Parathyroid adenoma (tissue), 2 donors: ENCODE measurements at regions not wholly inside any gene's neighbourhood (a gene's known extent, or its start where the extent isn't known, plus 50 kb on each side); places are given as distances from the start of the nearest gene placed in this dataset.

ENCODE experiments used
- H2AFZ ChIP-seq: fragments of 300-600 bp; sonication (generic); one replicate; pipeline ENCODE4 v1.7.0; 2017; ENCODE audit warnings: antibody characterized with exemption, mild to moderate bottlenecking
- H3K27ac ChIP-seq: fragments of 300-600 bp; sonication (generic); one replicate; pipeline ENCODE4 v1.7.0; 2017
- H3K27me3 ChIP-seq: fragments of 300-600 bp; sonication (generic); one replicate; pipeline ENCODE4 v1.7.0; 2017; ENCODE audit warnings: low read length; ENCODE audit not compliant: control insufficient read depth, insufficient read depth
- H3K36me3 ChIP-seq: fragments of 300-600 bp; sonication (generic); one replicate; pipeline ENCODE4 v1.7.0; 2017; ENCODE audit warnings: low read length; ENCODE audit not compliant: control insufficient read depth, insufficient read depth
- H3K4me1 ChIP-seq: fragments of 300-600 bp; sonication (generic); one replicate; pipeline ENCODE4 v1.7.0; 2017; ENCODE audit warnings: control low read depth
- H3K4me2 ChIP-seq: fragments of 300-600 bp; sonication (generic); one replicate; pipeline ENCODE4 v1.7.0; 2017; ENCODE audit warnings: low read length
- H3K4me3 ChIP-seq: fragments of 300-600 bp; sonication (generic); one replicate; pipeline ENCODE4 v1.7.0; 2017; ENCODE audit warnings: low read depth, low read length
- H3K79me2 ChIP-seq: fragments of 300-600 bp; sonication (generic); one replicate; pipeline ENCODE4 v1.7.0; 2017; ENCODE audit warnings: control low read depth
- H3K9ac ChIP-seq: fragments of 300-600 bp; sonication (generic); one replicate; pipeline ENCODE4 v1.7.0; 2017; ENCODE audit warnings: mild to moderate bottlenecking
- H3K9me3 ChIP-seq: fragments of 300-600 bp; sonication (generic); one replicate; pipeline ENCODE4 v1.7.0; 2017; ENCODE audit warnings: low read length; ENCODE audit not compliant: control insufficient read depth
- TF ChIP-seq, protein P1 (sequence below): fragments of 300-600 bp; sonication (generic); IDR thresholded peaks from one replicate; pipeline ENCODE4 v1.7.0; 2017; ENCODE audit warnings: antibody characterized with exemption, mild to moderate bottlenecking
- donor health status: primary hyperparathyroidism.

- TF ChIP-seq, protein P1, sequence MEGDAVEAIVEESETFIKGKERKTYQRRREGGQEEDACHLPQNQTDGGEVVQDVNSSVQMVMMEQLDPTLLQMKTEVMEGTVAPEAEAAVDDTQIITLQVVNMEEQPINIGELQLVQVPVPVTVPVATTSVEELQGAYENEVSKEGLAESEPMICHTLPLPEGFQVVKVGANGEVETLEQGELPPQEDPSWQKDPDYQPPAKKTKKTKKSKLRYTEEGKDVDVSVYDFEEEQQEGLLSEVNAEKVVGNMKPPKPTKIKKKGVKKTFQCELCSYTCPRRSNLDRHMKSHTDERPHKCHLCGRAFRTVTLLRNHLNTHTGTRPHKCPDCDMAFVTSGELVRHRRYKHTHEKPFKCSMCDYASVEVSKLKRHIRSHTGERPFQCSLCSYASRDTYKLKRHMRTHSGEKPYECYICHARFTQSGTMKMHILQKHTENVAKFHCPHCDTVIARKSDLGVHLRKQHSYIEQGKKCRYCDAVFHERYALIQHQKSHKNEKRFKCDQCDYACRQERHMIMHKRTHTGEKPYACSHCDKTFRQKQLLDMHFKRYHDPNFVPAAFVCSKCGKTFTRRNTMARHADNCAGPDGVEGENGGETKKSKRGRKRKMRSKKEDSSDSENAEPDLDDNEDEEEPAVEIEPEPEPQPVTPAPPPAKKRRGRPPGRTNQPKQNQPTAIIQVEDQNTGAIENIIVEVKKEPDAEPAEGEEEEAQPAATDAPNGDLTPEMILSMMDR = no peak
- Histone ChIP-seq H3K4me2 (no peak overlapping the region), H2AFZ (no peak overlapping the region), H3K79me2 (no peaks in the 10 kb centered on the region), H3K9me3 (no peaks in the 10 kb centered on the region), H3K4me3 (no peak overlapping the region), H3K27me3 (no peaks in the 10 kb centered on the region), H3K4me1 (no peaks in the 10 kb centered on the region), H3K9ac (no peak overlapping the region), H3K36me3 (no peaks in the 10 kb centered on the region), H3K27ac (no peak overlapping the region)
Observed at GRCh38 chr22:47544696-47545095, 782.2 kb downstream of the TBC1D22A start.

DNA sequence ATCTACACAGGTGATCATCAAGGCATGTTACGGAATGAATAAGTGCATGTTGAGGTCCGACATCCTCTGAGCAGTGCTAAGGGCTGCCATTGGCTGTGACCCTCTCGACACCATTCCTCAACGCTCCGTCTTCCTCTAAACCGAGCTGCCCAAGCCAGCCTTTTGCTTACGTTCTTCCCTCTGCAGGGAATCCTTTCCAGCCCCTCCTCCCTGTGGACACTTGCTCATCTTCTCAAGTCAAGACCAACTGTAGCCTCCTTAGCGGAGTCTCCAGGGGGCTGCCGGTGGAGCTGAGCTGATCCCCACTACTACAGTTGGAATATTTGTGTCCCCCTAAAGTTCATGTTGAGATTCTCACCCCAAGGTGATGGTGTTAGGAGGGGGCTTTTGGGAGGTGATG lies 781.0 kb downstream of the TBC1D22A start:
- Histone ChIP-seq H3K79me2 (no peaks in the 10 kb centered on the region), H3K36me3 (no peaks in the 10 kb centered on the region)

GRCh38 chr22:47540011-47540410 lies 777.6 kb downstream of the TBC1D22A start:
- Histone ChIP-seq H3K4me2 (no peak overlapping the region), H3K79me2 (no peaks in the 10 kb centered on the region), H3K4me1 (no peaks in the 10 kb centered on the region), H2AFZ (no peak overlapping the region), H3K27ac (no peak overlapping the region), H3K36me3 (no peaks in the 10 kb centered on the region), H3K27me3 (no peaks in the 10 kb centered on the region), H3K4me3 (no peak overlapping the region), H3K9me3 (no peaks in the 10 kb centered on the region), H3K9ac (no peak overlapping the region)
- TF ChIP-seq, protein P1 = no peak

More for the DNA sequence above, 781.0 kb downstream of the TBC1D22A start:
- Histone ChIP-seq H3K9ac (no peak overlapping the region), H3K9me3 (no peaks in the 10 kb centered on the region), H3K4me3 (no peak overlapping the region), H3K4me1 (no peaks in the 10 kb centered on the region), H3K27me3 (no peaks in the 10 kb centered on the region), H3K27ac (no peak overlapping the region), H3K4me2 (no peak overlapping the region), H2AFZ (no peak overlapping the region)
- TF ChIP-seq, protein P1 = no peak

DNA sequence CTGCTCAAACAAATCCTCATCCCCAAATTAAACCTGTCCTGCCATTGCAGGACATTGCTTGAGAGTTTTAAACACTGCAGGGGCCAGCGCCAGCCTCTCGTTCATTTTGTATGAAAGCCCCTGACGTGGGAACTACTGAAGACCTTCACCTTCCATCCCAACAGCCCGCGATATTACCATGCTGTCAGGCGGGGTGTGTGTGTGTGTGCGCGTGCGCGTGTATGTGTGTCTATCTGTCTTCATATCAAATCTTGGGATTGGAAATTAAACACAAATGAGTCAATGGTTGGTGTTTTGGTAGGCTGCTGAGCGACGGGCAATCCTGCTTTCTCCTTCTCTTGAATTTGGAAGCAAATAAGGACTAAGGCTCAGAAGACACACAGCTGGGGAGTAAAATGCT lies 776.9 kb downstream of the TBC1D22A start:
- H3K4me2 ChIP-seq = no peak overlapping the region
- H3K4me3 ChIP-seq = no peak overlapping the region
- TF ChIP-seq, protein P1 = no peak
- no peaks in the 10 kb centered on the region for H3K36me3 ChIP-seq
- no peak overlapping the region for H2AFZ ChIP-seq
- no peak overlapping the region for H3K27ac ChIP-seq
- H3K9me3 ChIP-seq = no peaks in the 10 kb centered on the region
- H3K79me2 ChIP-seq = no peaks in the 10 kb centered on the region
- H3K9ac ChIP-seq = no peak overlapping the region
- H3K4me1 ChIP-seq = no peaks in the 10 kb centered on the region
- no peaks in the 10 kb centered on the region for H3K27me3 ChIP-seq

- H2AFZ ChIP-seq = no peak overlapping the region
- no peak overlapping the region for H3K9ac ChIP-seq
- no peaks in the 10 kb centered on the region for H3K79me2 ChIP-seq
- H3K9me3 ChIP-seq = no peaks in the 10 kb centered on the region
- H3K4me3 ChIP-seq = no peak overlapping the region
- H3K4me1 ChIP-seq = no peaks in the 10 kb centered on the region
- H3K27me3 ChIP-seq = no peaks in the 10 kb centered on the region
- no peak overlapping the region for H3K27ac ChIP-seq
- TF ChIP-seq, protein P1 = no peak
- H3K36me3 ChIP-seq = no peaks in the 10 kb centered on the region
- H3K4me2 ChIP-seq = no peak overlapping the region
Observed at GRCh38 chr22:47535681-47536080, 773.2 kb downstream of the TBC1D22A start.
